Fibroblast of lung (primary cell): ENCODE measurements at regions not wholly inside any gene's neighbourhood (a gene's known extent, or its start where the extent isn't known, plus 50 kb on each side); places are given as distances from the start of the nearest gene placed in this dataset.

ENCODE experiments used
- DNase-seq, 2 donors: peaks; one replicate each; pipeline versions ENCODE4 v3.0.0 to v3.0.0-alpha.2; 2010; ENCODE audit warnings: low read depth in 2 of 2
- H2AFZ ChIP-seq: 2 replicates; pipeline ENCODE4 v1.5.1; 2012; ENCODE audit warnings: low read length, control low read depth, inconsistent platforms
- H3K27ac ChIP-seq: 2 replicates; pipeline ENCODE4 v1.5.1; 2011; ENCODE audit warnings: low read length, control low read depth; ENCODE audit not compliant: insufficient read depth
- H3K27me3 ChIP-seq: 2 replicates; pipeline ENCODE4 v1.5.1; 2011; ENCODE audit warnings: mild to moderate bottlenecking, low read length; ENCODE audit not compliant: control insufficient read depth, insufficient read depth
- H3K36me3 ChIP-seq: 2 replicates; pipeline ENCODE4 v1.5.1; 2011; ENCODE audit warnings: low read length; ENCODE audit not compliant: control insufficient read depth, insufficient read depth
- H3K4me1 ChIP-seq: 2 replicates; pipeline ENCODE4 v1.5.1; 2011; ENCODE audit warnings: low read length; ENCODE audit not compliant: control insufficient read depth, insufficient read depth; ENCODE audit errors: extremely low read depth
- H3K4me2 ChIP-seq: 2 replicates; pipeline ENCODE4 v1.5.1; 2011; ENCODE audit warnings: low read length, control low read depth; ENCODE audit not compliant: insufficient read depth; ENCODE audit errors: extremely low read depth
- H3K4me3 ChIP-seq, 4 experiments: fragments of 200-600 bp in 1 of 4; sonication (generic) in 1 of 4; replicated peaks in 1 of 4; 2 replicates each; pipeline ENCODE4 v1.5.1; 2011 to 2016; ENCODE audit warnings: low read length in 4 of 4, low read depth in 3 of 4, mild to moderate bottlenecking in 3 of 4, control low read depth in 2 of 4, inconsistent platforms in 1 of 4, mixed read lengths in 1 of 4; ENCODE audit not compliant: insufficient read depth in 1 of 4; ENCODE audit errors: control extremely low read depth in 1 of 4
- H3K79me2 ChIP-seq: 2 replicates; pipeline ENCODE4 v1.5.1; 2012; ENCODE audit warnings: mild to moderate bottlenecking, low read length, inconsistent platforms; ENCODE audit not compliant: control insufficient read depth, insufficient read depth
- H3K9ac ChIP-seq: 2 replicates; pipeline ENCODE4 v1.5.1; 2011; ENCODE audit warnings: mild to moderate bottlenecking, low read length, control low read depth; ENCODE audit not compliant: insufficient read depth
- H3K9me3 ChIP-seq: 2 replicates; pipeline ENCODE4 v1.5.1; 2012; ENCODE audit warnings: low read depth, low read length; ENCODE audit not compliant: control insufficient read depth, insufficient read depth
- H4K20me1 ChIP-seq: 2 replicates; pipeline ENCODE4 v1.5.1; 2011; ENCODE audit warnings: low read length; ENCODE audit not compliant: control insufficient read depth, insufficient read depth; ENCODE audit errors: extremely low read depth
- EZH2 ChIP-seq: IDR thresholded peaks from 2 replicates; pipeline ENCODE4 v1.5.1; 2012; ENCODE audit warnings: low read length, control low read depth, mild to moderate bottlenecking; ENCODE audit errors: missing control alignments
- TF ChIP-seq, protein P1 (sequence below), 2 donors: IDR thresholded peaks in 1 of 2; conservative IDR thresholded peaks in 1 of 2; 1 replicate in 1 of 2; 2 replicates in 1 of 2; pipeline ENCODE4 v1.5.1; 2011 to 2012; ENCODE audit warnings: low read length in 2 of 2, control low read depth in 1 of 2, inconsistent platforms in 1 of 2, low read depth in 1 of 2, mild to moderate bottlenecking in 1 of 2

DNA sequence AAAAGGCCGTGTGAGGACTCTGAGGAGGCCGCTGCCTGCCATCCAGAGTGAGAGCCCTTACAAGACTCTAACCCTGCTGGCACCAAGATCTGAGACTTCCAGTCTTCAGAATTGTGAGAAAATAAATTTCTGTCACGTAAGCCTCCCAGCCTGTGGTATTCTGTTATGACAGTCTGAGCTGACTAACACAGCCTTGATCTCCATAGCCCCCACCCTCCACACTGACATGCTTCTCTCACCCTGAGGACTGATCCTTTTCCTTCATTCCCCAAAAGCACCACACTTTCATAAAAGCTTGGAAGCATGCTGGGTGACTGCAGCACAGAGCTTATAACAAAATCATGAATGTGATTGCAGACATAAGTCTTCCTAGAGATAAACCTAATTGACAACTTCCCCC is 1059.8 kb downstream of the UQCRFS1 start:
- Histone ChIP-seq H3K9ac (no peak overlapping the region), H3K27me3 (no peaks in the 10 kb centered on the region), H2AFZ (no peak overlapping the region), H3K4me1 (no peaks in the 10 kb centered on the region), H4K20me1 (no peaks in the 10 kb centered on the region), H3K4me3 (no peak overlapping the region), H3K79me2 (no peaks in the 10 kb centered on the region), H3K27ac (no peak overlapping the region), H3K9me3 (no peaks in the 10 kb centered on the region), H3K36me3 (no peaks in the 10 kb centered on the region), H3K4me2 (no peak overlapping the region)
- TF ChIP-seq, protein P1, sequence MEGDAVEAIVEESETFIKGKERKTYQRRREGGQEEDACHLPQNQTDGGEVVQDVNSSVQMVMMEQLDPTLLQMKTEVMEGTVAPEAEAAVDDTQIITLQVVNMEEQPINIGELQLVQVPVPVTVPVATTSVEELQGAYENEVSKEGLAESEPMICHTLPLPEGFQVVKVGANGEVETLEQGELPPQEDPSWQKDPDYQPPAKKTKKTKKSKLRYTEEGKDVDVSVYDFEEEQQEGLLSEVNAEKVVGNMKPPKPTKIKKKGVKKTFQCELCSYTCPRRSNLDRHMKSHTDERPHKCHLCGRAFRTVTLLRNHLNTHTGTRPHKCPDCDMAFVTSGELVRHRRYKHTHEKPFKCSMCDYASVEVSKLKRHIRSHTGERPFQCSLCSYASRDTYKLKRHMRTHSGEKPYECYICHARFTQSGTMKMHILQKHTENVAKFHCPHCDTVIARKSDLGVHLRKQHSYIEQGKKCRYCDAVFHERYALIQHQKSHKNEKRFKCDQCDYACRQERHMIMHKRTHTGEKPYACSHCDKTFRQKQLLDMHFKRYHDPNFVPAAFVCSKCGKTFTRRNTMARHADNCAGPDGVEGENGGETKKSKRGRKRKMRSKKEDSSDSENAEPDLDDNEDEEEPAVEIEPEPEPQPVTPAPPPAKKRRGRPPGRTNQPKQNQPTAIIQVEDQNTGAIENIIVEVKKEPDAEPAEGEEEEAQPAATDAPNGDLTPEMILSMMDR (conservative IDR thresholded peaks at IDR 0.05 in 1 of 2, IDR thresholded peaks at IDR 0.05 in 1 of 2; ENCODE audit: low read depth in 1 of 2, low read length in 2 of 2) = no peak
- no peak for TF ChIP-seq EZH2
- DNase-seq = no peak

- Histone ChIP-seq H3K4me2 (no peak overlapping the region), H3K79me2 (no peaks in the 10 kb centered on the region), H3K9ac (no peak overlapping the region), H3K9me3 (no peaks in the 10 kb centered on the region), H4K20me1 (no peaks in the 10 kb centered on the region), H3K36me3 (no peaks in the 10 kb centered on the region), H2AFZ (no peak overlapping the region), H3K4me3 (no peak overlapping the region), H3K27me3 (no peaks in the 10 kb centered on the region), H3K27ac (no peak overlapping the region), H3K4me1 (no peaks in the 10 kb centered on the region)
- no peak for DNase-seq
- TF ChIP-seq EZH2 = no peak
- TF ChIP-seq, protein P1 (conservative IDR thresholded peaks at IDR 0.05 in 1 of 2, IDR thresholded peaks at IDR 0.05 in 1 of 2; ENCODE audit: low read depth in 1 of 2, low read length in 2 of 2) = no peak
Observed at GRCh38 chr19:28152195-28152594, 1060.8 kb downstream of the UQCRFS1 start.

DNA sequence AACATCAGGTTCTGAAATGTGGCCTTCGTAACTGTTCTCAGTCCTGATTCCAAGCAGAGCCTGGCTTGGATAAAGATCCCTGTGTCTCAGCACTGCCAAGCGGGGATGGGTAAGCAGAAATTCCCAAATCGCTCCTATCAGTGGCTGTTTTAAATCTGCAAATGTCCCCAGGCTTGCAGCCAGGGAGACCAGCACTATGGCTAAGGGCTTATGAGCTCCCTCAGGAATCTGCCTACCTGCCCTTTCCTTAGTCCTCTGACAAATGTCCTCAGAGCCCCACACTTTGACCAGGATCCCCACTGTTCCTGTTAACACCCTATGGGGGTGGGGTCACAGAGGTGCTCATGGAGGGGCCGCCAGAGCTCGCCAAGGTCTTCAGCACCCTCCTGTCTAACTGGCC is 1062.8 kb downstream of the UQCRFS1 start:
- DNase-seq = no peak
- no peak overlapping the region for H3K9ac ChIP-seq
- TF ChIP-seq, protein P1 (conservative IDR thresholded peaks at IDR 0.05 in 1 of 2, IDR thresholded peaks at IDR 0.05 in 1 of 2; ENCODE audit: low read depth in 1 of 2, low read length in 2 of 2) = no peak
- TF ChIP-seq EZH2 = no peak
- no peaks in the 10 kb centered on the region for H3K4me1 ChIP-seq
- H3K79me2 ChIP-seq = no peaks in the 10 kb centered on the region
- no peaks in the 10 kb centered on the region for H3K36me3 ChIP-seq
- no peaks in the 10 kb centered on the region for H3K27me3 ChIP-seq
- H3K4me3 ChIP-seq = no peak overlapping the region
- H2AFZ ChIP-seq = no peak overlapping the region
- H3K27ac ChIP-seq = no peak overlapping the region
- no peaks in the 10 kb centered on the region for H3K9me3 ChIP-seq
- no peaks in the 10 kb centered on the region for H4K20me1 ChIP-seq
- H3K4me2 ChIP-seq = no peak overlapping the region
